Glutamatergic neuron (in vitro differentiated cells): ENCODE measurements at regions not wholly inside any gene's neighbourhood (a gene's known extent, or its start where the extent isn't known, plus 50 kb on each side); places are given as distances from the start of the nearest gene placed in this dataset.
A peak's percentile ranks its signal among the peaks of the same experiment; 100 is the strongest.

ENCODE experiments used
- DNase-seq: peaks from one replicate; pipeline ENCODE4 v3.0.0; 2022
- H3K27ac Mint-ChIP-seq: one replicate; pipeline ENCODE4 v1.8.0; 2020; ENCODE audit warnings: mild to moderate bottlenecking, mixed read lengths, inconsistent platforms; ENCODE audit not compliant: unreplicated experiment
- H3K27me3 Mint-ChIP-seq: one replicate; pipeline ENCODE4 v1.8.0; 2020; ENCODE audit warnings: mild to moderate bottlenecking, moderate library complexity, mixed read lengths, inconsistent platforms; ENCODE audit not compliant: unreplicated experiment
- H3K36me3 Mint-ChIP-seq: one replicate; pipeline ENCODE4 v1.8.0; 2020; ENCODE audit warnings: mild to moderate bottlenecking, mixed read lengths, inconsistent platforms; ENCODE audit not compliant: unreplicated experiment
- H3K4me1 Mint-ChIP-seq: one replicate; pipeline ENCODE4 v1.8.0; 2020; ENCODE audit warnings: mild to moderate bottlenecking, low read depth, mixed read lengths, inconsistent platforms; ENCODE audit not compliant: unreplicated experiment
- H3K4me3 Mint-ChIP-seq: one replicate; pipeline ENCODE4 v1.8.0; 2020; ENCODE audit warnings: mild to moderate bottlenecking, mixed read lengths, inconsistent platforms; ENCODE audit not compliant: unreplicated experiment
- H3K9me3 Mint-ChIP-seq: one replicate; pipeline ENCODE4 v1.8.0; 2020; ENCODE audit warnings: mild to moderate bottlenecking, moderate library complexity, mixed read lengths, inconsistent platforms; ENCODE audit not compliant: unreplicated experiment
- TF ChIP-seq, protein P1 (sequence below): fragments of 200-600 bp; sonication (generic); IDR thresholded peaks from one replicate; pipeline ENCODE4 v1.5.0; 2021; ENCODE audit not compliant: partially characterized antibody, unreplicated experiment

DNA sequence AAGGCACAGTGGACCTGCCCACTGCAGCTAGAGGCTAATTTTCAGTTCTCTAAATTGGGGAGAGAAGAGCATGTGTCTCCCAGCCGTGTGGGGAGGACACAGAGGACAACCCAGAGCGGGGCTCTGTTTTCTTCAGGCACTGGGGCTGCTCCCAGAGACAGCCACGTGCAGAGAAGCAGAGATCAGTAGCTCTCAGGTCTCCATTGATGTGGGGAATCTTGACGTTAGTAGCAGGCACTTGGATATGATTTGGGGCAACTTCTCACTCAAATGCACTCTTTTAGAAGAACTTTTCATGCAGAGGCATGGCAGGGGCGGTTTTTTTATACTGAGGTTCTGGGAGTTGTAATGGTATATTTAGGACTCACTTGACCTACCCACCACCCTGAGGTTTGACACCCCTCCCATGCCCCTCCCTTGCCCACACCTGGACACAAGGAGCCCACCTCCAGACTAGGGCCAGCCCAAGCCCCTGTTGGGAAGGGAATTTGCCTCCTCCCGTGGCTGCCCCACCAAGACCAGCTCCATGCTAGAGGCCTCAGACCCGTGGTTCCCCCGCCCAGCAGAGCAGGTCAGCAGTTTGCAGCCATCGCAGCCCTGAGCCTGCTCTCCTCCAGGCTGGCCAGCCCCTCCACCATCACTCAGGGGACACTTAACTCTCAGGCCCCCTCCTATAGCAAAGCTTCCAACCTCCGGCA lies 94.2 kb upstream of the RTL6 start:
- Mint-ChIP-seq H3K27me3 (peaks cover 5% of the 10 kb centered on the region), H3K36me3 (peaks cover 7% of the 10 kb centered on the region), H3K4me1 (peaks cover 19% of the 10 kb centered on the region), H3K4me3 (peak overlapping the region; percentile 54), H3K27ac (peak overlapping the region; percentile 81), H3K9me3 (peaks cover 8% of the 10 kb centered on the region)
- peak; percentile 50 for DNase-seq
- TF ChIP-seq, protein P1, sequence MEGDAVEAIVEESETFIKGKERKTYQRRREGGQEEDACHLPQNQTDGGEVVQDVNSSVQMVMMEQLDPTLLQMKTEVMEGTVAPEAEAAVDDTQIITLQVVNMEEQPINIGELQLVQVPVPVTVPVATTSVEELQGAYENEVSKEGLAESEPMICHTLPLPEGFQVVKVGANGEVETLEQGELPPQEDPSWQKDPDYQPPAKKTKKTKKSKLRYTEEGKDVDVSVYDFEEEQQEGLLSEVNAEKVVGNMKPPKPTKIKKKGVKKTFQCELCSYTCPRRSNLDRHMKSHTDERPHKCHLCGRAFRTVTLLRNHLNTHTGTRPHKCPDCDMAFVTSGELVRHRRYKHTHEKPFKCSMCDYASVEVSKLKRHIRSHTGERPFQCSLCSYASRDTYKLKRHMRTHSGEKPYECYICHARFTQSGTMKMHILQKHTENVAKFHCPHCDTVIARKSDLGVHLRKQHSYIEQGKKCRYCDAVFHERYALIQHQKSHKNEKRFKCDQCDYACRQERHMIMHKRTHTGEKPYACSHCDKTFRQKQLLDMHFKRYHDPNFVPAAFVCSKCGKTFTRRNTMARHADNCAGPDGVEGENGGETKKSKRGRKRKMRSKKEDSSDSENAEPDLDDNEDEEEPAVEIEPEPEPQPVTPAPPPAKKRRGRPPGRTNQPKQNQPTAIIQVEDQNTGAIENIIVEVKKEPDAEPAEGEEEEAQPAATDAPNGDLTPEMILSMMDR, result no peak

DNA sequence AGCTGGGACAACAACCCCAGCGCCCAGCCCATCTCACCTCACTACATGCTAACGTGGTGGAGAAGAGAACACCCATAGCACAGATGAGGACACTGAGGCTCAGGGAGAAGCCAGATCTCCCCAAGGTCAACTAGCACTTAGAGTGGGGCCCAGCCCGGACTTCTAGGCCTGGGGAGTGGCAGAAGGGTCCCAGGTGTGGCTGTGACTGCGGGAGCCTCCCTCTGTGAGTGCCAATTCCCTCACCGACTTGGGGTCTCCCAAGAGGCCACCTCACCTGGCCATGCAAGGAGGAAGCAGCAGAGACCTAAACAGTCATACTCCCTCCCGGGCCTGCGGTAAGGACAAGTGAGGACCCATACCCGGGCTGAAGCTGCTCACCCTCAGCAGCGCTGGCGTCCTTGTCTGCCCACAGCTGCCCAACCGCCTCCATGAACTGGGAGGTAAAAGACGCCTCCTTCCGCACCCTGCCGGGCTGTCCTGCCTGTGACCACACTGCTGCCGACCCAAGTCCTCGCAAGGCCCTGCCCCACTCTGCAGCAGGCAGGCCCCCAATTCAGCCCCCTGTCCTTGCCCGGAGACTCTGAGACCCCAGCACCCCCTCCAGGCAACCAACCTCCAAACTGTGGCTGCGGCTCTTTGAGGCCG lies 93.2 kb upstream of the RTL6 start:
- peaks cover 5% of the 10 kb centered on the region for H3K27me3 Mint-ChIP-seq
- H3K4me1 Mint-ChIP-seq, result peaks cover 19% of the 10 kb centered on the region
- peaks cover 8% of the 10 kb centered on the region for H3K9me3 Mint-ChIP-seq
- H3K4me3 Mint-ChIP-seq, result no peak overlapping the region
- no peak overlapping the region for H3K27ac Mint-ChIP-seq
- no peak for DNase-seq
- peaks cover 7% of the 10 kb centered on the region for H3K36me3 Mint-ChIP-seq
- TF ChIP-seq, protein P1, result no peak

DNA sequence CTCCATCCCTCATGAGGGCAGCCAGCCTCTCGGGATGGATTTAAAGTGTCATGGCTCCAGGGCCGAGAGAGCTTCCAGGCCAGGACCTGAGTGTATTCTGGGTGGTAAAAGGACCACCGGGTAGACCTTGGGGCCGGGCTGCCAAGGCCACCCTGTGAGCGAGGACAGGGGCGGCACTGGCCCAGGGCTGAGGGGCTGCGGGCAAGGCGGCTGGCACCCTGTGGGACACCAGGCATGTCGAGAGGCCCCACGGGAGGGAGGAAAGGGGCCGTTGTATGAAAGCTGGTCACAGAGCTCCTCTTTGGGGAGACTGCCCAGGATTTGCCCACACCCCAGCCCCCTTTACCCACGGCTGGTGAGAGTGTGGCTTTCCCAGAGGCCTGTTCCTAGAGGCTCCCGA lies 92.3 kb upstream of the RTL6 start:
- no peak overlapping the region for H3K4me3 Mint-ChIP-seq
- H3K27ac Mint-ChIP-seq, result no peak overlapping the region
- peaks cover 6% of the 10 kb centered on the region for H3K9me3 Mint-ChIP-seq
- DNase-seq, result no peak
- H3K27me3 Mint-ChIP-seq, result peaks cover 6% of the 10 kb centered on the region
- peaks cover 14% of the 10 kb centered on the region for H3K4me1 Mint-ChIP-seq
- TF ChIP-seq, protein P1, result no peak
- peaks cover 7% of the 10 kb centered on the region for H3K36me3 Mint-ChIP-seq

DNA sequence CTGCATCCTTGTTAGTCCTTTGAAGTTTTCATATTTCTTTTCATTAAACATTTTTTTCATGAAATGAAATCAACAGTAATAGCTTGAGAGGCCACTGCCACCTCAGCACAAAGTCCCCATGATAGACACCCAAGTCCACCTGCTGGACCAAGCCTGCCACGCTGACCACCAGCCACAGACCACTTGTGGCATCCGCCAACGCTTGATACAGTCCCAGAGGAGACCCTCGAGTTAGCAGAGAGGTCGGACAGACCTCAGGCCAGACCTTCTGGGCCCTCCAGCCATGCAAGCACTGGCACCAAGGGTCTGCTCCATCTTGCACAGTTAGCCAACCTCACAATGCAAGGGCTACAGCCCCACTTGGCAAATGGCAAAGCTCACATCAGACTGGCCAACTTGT lies 91.8 kb upstream of the RTL6 start:
- no peak overlapping the region for H3K27ac Mint-ChIP-seq
- peaks cover 7% of the 10 kb centered on the region for H3K27me3 Mint-ChIP-seq
- H3K4me1 Mint-ChIP-seq, result peaks cover 14% of the 10 kb centered on the region
- H3K4me3 Mint-ChIP-seq, result no peak overlapping the region
- peaks cover 7% of the 10 kb centered on the region for H3K36me3 Mint-ChIP-seq
- no peak for DNase-seq
- peaks cover 6% of the 10 kb centered on the region for H3K9me3 Mint-ChIP-seq
- TF ChIP-seq, protein P1, result no peak

DNA sequence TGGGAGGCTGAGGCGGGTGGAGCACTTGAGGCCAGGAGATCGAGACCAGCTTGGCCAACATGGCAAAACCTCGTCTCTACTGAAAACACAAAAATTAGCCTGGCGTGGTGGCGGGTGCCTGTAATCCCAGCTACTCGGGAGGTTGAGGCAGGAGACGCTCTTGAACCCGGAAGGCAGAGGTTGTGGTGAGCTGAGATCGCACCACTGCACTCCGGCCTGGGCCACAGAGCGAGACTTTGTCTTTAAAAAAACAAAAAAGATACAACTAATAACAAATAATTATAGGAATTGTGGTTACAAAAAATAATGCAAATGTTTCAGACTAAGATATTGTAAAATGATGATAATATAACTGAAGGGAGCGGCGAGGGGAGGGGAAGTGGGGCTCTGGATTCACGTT lies 90.3 kb upstream of the RTL6 start:
- peaks cover 6% of the 10 kb centered on the region for H3K9me3 Mint-ChIP-seq
- no peak overlapping the region for H3K4me3 Mint-ChIP-seq
- TF ChIP-seq, protein P1, result no peak
- no peak overlapping the region for H3K27ac Mint-ChIP-seq
- peaks cover 7% of the 10 kb centered on the region for H3K36me3 Mint-ChIP-seq
- DNase-seq, result no peak
- peaks cover 13% of the 10 kb centered on the region for H3K4me1 Mint-ChIP-seq
- peaks cover 6% of the 10 kb centered on the region for H3K27me3 Mint-ChIP-seq
